ENCODE measurements at regions not wholly inside any gene's neighbourhood (a gene's known extent, or its start where the extent isn't known, plus 50 kb on each side); places are given as distances from the start of the nearest gene placed in this dataset.
A peak's percentile ranks its signal among the peaks of the same experiment; 100 is the strongest.

DNA sequence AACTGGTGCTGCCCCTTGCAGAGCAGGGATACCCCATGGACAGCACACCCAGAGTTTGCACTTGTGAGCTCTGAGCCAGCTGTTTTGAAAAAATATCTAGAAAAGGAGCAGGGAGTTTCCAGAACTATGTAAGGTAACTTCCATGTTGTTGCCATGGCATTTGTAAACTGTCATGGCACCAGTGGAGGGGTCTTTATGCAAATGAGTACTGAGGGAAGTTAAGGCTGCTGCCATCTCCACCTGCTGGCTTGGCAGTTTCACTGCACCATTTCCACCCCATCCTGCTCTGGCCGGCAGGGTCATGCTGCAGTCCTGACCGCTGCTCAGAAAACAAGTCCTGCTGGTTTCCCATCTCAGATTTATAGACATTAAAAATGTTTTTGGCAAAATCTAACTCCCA lies 52.3 kb upstream of the SNTG2 start:
- DNase-seq (ENCODE audit: low spot score in 2 of 2): no peak
- TF ChIP-seq, protein P1, sequence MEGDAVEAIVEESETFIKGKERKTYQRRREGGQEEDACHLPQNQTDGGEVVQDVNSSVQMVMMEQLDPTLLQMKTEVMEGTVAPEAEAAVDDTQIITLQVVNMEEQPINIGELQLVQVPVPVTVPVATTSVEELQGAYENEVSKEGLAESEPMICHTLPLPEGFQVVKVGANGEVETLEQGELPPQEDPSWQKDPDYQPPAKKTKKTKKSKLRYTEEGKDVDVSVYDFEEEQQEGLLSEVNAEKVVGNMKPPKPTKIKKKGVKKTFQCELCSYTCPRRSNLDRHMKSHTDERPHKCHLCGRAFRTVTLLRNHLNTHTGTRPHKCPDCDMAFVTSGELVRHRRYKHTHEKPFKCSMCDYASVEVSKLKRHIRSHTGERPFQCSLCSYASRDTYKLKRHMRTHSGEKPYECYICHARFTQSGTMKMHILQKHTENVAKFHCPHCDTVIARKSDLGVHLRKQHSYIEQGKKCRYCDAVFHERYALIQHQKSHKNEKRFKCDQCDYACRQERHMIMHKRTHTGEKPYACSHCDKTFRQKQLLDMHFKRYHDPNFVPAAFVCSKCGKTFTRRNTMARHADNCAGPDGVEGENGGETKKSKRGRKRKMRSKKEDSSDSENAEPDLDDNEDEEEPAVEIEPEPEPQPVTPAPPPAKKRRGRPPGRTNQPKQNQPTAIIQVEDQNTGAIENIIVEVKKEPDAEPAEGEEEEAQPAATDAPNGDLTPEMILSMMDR (IDR thresholded peaks at IDR 0.05): peak in 1 of 5 experiments; percentile 7
- TF ChIP-seq POLR2A (IDR thresholded peaks at IDR 0.05): no peak

DNA sequence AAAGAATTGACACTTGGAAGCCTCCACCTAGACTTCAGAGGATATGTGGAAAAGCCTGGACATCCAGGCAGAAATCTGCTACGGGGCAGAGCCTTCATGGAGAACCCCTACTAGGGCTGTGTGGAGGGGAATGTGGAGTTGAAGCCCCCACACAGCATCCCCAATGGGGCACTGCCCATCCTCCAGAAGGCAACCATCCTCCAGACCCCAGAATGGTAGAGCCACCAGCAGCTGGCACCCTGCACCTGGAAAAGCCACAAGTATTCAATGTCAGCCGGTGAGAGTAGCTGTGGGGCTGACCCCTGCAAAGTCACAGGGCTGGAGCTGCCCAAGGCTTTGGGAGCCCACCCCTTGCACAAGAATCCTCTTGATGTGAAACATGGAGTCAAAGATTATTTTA lies 53.6 kb upstream of the SNTG2 start:
- Histone ChIP-seq H3K36me3 (no peaks in the 10 kb centered on the region), H3K27me3 (no peaks in the 10 kb centered on the region), H3K27ac (no peak overlapping the region), H3K4me3 (no peak overlapping the region), H3K4me1 (no peaks in the 10 kb centered on the region), H3K9me3 (peaks cover 0 to 27% (median 1%) of the 10 kb centered on the region in 4 donors)
- TF ChIP-seq EP300 (IDR thresholded peaks at IDR 0.05) (no peak), POLR2A (IDR thresholded peaks at IDR 0.05) (no peak)
- TF ChIP-seq, protein P1 (IDR thresholded peaks at IDR 0.05): no peak
- WGBS, 2 donors: 94 to 100% methylated on average over 2 of the region's 2 CpGs
- no peak for DNase-seq (ENCODE audit: low spot score in 2 of 2)

More for the DNA sequence above, 52.3 kb upstream of the SNTG2 start:
- H3K27me3 ChIP-seq: no peaks in the 10 kb centered on the region
- no peaks in the 10 kb centered on the region for H3K36me3 ChIP-seq
- 60 to 66% methylated on average over 2 of the region's 2 CpGs for WGBS, 2 donors
- H3K4me3 ChIP-seq: no peak overlapping the region
- no peak overlapping the region for H3K27ac ChIP-seq
- H3K4me1 ChIP-seq: no peaks in the 10 kb centered on the region
- H3K9me3 ChIP-seq: peaks cover 0 to 27% (median 1%) of the 10 kb centered on the region in 4 donors

DNA sequence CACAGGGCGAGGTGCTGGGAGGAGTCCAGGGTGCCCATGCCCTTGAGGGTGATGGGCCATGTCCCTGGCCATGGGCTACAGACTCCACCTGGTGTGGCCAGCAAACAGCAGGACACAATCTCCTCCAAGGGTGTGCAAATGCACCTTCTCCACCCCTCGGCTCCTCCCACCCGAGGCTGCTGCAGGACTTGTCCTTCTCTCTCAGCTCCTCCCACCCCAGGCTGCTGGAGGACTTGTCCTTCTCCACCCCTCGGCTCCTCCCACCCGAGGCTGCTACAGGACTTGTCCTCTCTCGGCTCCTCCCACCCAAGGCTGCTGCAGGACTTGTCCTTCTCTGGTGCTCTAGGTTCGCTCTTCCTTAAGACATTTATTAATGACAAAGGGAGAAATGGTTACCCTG lies 57.3 kb upstream of the SNTG2 start:
- H3K9me3 ChIP-seq: peaks cover 0 to 20% (median 1%) of the 10 kb centered on the region in 4 donors
- no peak overlapping the region for H3K27ac ChIP-seq
- H3K4me3 ChIP-seq: no peak overlapping the region
- 49 to 53% methylated on average over 7 of the region's 7 CpGs for WGBS, 2 donors
- no peak for DNase-seq (ENCODE audit: low spot score in 2 of 2)
- TF ChIP-seq EP300 (IDR thresholded peaks at IDR 0.05) (no peak), POLR2A (IDR thresholded peaks at IDR 0.05) (peak in 1 of 2 donors; percentile 25)
- TF ChIP-seq, protein P1 (IDR thresholded peaks at IDR 0.05): no peak
- no peaks in the 10 kb centered on the region for H3K36me3 ChIP-seq
- H3K4me1 ChIP-seq: peaks cover 0 to 4% (median 0%) of the 10 kb centered on the region in 4 donors
- H3K27me3 ChIP-seq: no peaks in the 10 kb centered on the region

DNA sequence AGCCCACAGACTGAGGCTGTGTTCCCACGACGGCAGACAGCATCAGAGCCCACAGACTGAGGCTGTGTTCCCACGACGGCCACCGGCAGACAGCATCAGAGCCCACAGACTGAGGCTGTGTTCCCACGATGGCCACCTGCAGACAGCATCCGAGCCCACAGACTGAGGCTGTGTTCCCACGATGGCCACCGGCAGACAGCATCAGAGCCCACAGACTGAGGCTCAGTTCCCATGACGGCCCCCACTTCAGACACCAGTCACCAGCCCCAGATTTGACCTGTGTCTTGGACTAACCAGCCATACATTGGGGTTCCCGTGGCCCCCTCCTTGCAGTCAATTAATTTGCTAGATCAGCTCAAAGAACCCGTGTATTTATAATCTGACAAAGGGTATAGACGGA lies 57.8 kb upstream of the SNTG2 start:
- H3K27me3 ChIP-seq: no peaks in the 10 kb centered on the region
- H3K27ac ChIP-seq: no peak overlapping the region
- H3K36me3 ChIP-seq: no peaks in the 10 kb centered on the region
- TF ChIP-seq, protein P1 (IDR thresholded peaks at IDR 0.05): no peak
- TF ChIP-seq POLR2A (IDR thresholded peaks at IDR 0.05) (no peak), EP300 (IDR thresholded peaks at IDR 0.05) (no peak)
- H3K4me3 ChIP-seq: no peak overlapping the region
- 88 to 90% methylated on average over 7 to 10 of the region's 13 CpGs for WGBS, 2 donors
- peaks cover 0 to 4% (median 0%) of the 10 kb centered on the region in 4 donors for H3K4me1 ChIP-seq
- DNase-seq (ENCODE audit: low spot score in 2 of 2): no peak
- H3K9me3 ChIP-seq: peaks cover 0 to 20% (median 1%) of the 10 kb centered on the region in 4 donors

DNA sequence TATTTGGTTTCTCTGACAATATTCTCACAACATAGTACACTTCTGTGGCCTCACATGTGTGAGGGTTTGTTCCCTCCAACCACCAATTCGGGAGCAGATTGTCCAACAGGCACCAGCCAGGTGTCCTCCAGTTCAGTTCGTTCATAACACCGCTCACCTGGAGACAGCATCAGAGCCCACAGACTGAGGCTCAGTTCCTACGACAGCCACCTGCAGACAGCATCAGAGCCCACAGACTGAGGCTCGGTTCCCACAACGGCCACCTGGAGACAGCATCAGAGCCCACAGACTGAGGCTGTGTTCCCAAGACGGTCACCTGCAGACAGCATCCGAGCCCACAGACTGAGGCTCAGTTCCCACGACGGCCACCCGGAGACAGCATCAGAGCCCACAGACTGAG lies 58.2 kb upstream of the SNTG2 start:
- Histone ChIP-seq H3K4me3 (no peak overlapping the region), H3K36me3 (no peaks in the 10 kb centered on the region), H3K27me3 (no peaks in the 10 kb centered on the region), H3K27ac (no peak overlapping the region), H3K4me1 (peaks cover 0 to 4% (median 0%) of the 10 kb centered on the region in 4 donors), H3K9me3 (peaks cover 0 to 18% (median 1%) of the 10 kb centered on the region in 4 donors)
- TF ChIP-seq, protein P1 (IDR thresholded peaks at IDR 0.05): no peak
- TF ChIP-seq EP300 (IDR thresholded peaks at IDR 0.05): no peak
- no peak for TF ChIP-seq POLR2A (IDR thresholded peaks at IDR 0.05)
- 89 to 90% methylated on average over 11 of the region's 11 CpGs for WGBS, 2 donors
- no peak for DNase-seq (ENCODE audit: low spot score in 2 of 2)
